ENCODE measurements at regions not wholly inside any gene's neighbourhood (a gene's known extent, or its start where the extent isn't known, plus 50 kb on each side); places are given as distances from the start of the nearest gene placed in this dataset.

GRCh38 chr5:99305045-99305580 is 376.3 kb upstream of the CHD1 start:
- TF ChIP-seq CTCF (IDR thresholded peaks at IDR 0.05; ENCODE audit: low read depth, low read length) = no peak
- DNase-seq (ENCODE audit: extremely low read depth, low read depth) = no peak

- DNase-seq (ENCODE audit: extremely low read depth, low read depth) = no peak
- no peak for TF ChIP-seq CTCF (IDR thresholded peaks at IDR 0.05; ENCODE audit: low read depth, low read length)
These were observed 356.8 kb upstream of the CHD1 start for GRCh38 chr5:99285606-99286005.

GRCh38 chr5:99275128-99275527 is 346.3 kb upstream of the CHD1 start:
- no peak for TF ChIP-seq CTCF (IDR thresholded peaks at IDR 0.05; ENCODE audit: low read depth, low read length)
- DNase-seq (ENCODE audit: extremely low read depth, low read depth) = no peak

GRCh38 chr5:99272576-99272975 is 343.8 kb upstream of the CHD1 start:
- DNase-seq (ENCODE audit: extremely low read depth, low read depth) = no peak
- no peak for TF ChIP-seq CTCF (IDR thresholded peaks at IDR 0.05; ENCODE audit: low read depth, low read length)

- TF ChIP-seq CTCF (IDR thresholded peaks at IDR 0.05; ENCODE audit: low read depth, low read length) = no peak
These were observed 330.0 kb upstream of the CHD1 start for GRCh38 chr5:99258819-99259218.

GRCh38 chr5:99248066-99248465 is 319.3 kb upstream of the CHD1 start:
- no peak for TF ChIP-seq CTCF (IDR thresholded peaks at IDR 0.05; ENCODE audit: low read depth, low read length)
- DNase-seq (ENCODE audit: extremely low read depth, low read depth) = no peak

More at GRCh38 chr5:99258819-99259218, 330.0 kb upstream of the CHD1 start:
- no peak for DNase-seq (ENCODE audit: extremely low read depth, low read depth)

GRCh38 chr5:99247346-99247745 is 318.5 kb upstream of the CHD1 start:
- DNase-seq (ENCODE audit: extremely low read depth, low read depth) = no peak
- TF ChIP-seq CTCF (IDR thresholded peaks at IDR 0.05; ENCODE audit: low read depth, low read length) = no peak

Measured in AG09319 (cell line).